GM23338 (cell line): ENCODE measurements at regions not wholly inside any gene's neighbourhood (a gene's known extent, or its start where the extent isn't known, plus 50 kb on each side); places are given as distances from the start of the nearest gene placed in this dataset.

Source experiments
- ATAC-seq: fragments of 200-7000 bp; cut with Tn5 transposase; 3 replicates; pipeline ENCODE4 v1.9.1; 2020
- DNase-seq: peaks from one replicate; pipeline ENCODE4 v3.0.0-alpha.2; 2015; ENCODE audit warnings: low spot score
- H2AFZ ChIP-seq: fragments of 200-600 bp; sonication (generic); 2 replicates; pipeline ENCODE4 v1.8.0; 2016; ENCODE audit warnings: antibody characterized with exemption, mild to moderate bottlenecking, moderate library complexity
- H3F3A ChIP-seq: fragments of 200-600 bp; sonication (generic); replicated peaks from 2 replicates; pipeline ENCODE4 v1.8.0; 2017; ENCODE audit warnings: antibody characterized with exemption, mixed run types, low read depth
- H3K27ac ChIP-seq: fragments of 200-600 bp; sonication (generic); 2 replicates; pipeline ENCODE4 v1.6.1; 2016; ENCODE audit warnings: low read depth
- H3K27me3 ChIP-seq: fragments of 200-600 bp; sonication (generic); 2 replicates; pipeline ENCODE4 v1.8.0; 2016; ENCODE audit warnings: mild to moderate bottlenecking, mixed run types, moderate library complexity; ENCODE audit not compliant: insufficient read depth
- H3K36me3 ChIP-seq: fragments of 200-600 bp; sonication (generic); 2 replicates; pipeline ENCODE4 v1.8.0; 2016; ENCODE audit warnings: mild to moderate bottlenecking; ENCODE audit not compliant: insufficient read depth
- H3K4me1 ChIP-seq: fragments of 200-600 bp; sonication (generic); 2 replicates; pipeline ENCODE4 v1.8.0; 2016; ENCODE audit warnings: mild to moderate bottlenecking, moderate library complexity; ENCODE audit not compliant: insufficient read depth
- H3K4me2 ChIP-seq: fragments of 200-600 bp; sonication (generic); 2 replicates; pipeline ENCODE4 v1.7.1; 2017; ENCODE audit warnings: mixed run types
- H3K4me3 ChIP-seq: fragments of 200-600 bp; sonication (generic); 2 replicates; pipeline ENCODE4 v1.6.1; 2016; ENCODE audit warnings: mixed run types
- H3K79me2 ChIP-seq: fragments of 200-600 bp; sonication (generic); replicated peaks from 2 replicates; pipeline ENCODE4 v1.8.0; 2017; ENCODE audit warnings: mild to moderate bottlenecking; ENCODE audit not compliant: insufficient read depth
- H3K9me2 ChIP-seq: fragments of 200-600 bp; sonication (generic); 2 replicates; pipeline ENCODE4 v1.8.0; 2017; ENCODE audit not compliant: insufficient read depth
- H4K20me1 ChIP-seq: fragments of 200-600 bp; sonication (generic); replicated peaks from 2 replicates; pipeline ENCODE4 v1.8.0; 2017; ENCODE audit warnings: mild to moderate bottlenecking; ENCODE audit not compliant: insufficient read depth
- H3K27ac Mint-ChIP-seq: 2 replicates; pipeline ENCODE4 v1.8.0; 2020; ENCODE audit warnings: inconsistent platforms, mild to moderate bottlenecking, moderate library complexity, mixed read lengths
- H3K27me3 Mint-ChIP-seq: 3 replicates; pipeline ENCODE4 v1.8.0; 2022; ENCODE audit warnings: low read depth, mild to moderate bottlenecking, moderate library complexity, mixed read lengths, inconsistent platforms; ENCODE audit not compliant: insufficient read depth, poor library complexity
- H3K36me3 Mint-ChIP-seq: 3 replicates; pipeline ENCODE4 v1.8.0; 2021; ENCODE audit warnings: low read depth, mild to moderate bottlenecking, inconsistent platforms, moderate library complexity, mixed read lengths
- H3K4me1 Mint-ChIP-seq: 3 replicates; pipeline ENCODE4 v1.8.0; 2020; ENCODE audit warnings: mild to moderate bottlenecking, inconsistent platforms, mixed read lengths
- H3K4me3 Mint-ChIP-seq: 3 replicates; pipeline ENCODE4 v1.8.0; 2021; ENCODE audit warnings: moderate library complexity, mild to moderate bottlenecking, inconsistent platforms, mixed read lengths
- H3K9me3 Mint-ChIP-seq: 3 replicates; pipeline ENCODE4 v1.8.0; 2020; ENCODE audit warnings: moderate library complexity, mild to moderate bottlenecking, inconsistent platforms, mixed read lengths
- CREB1 ChIP-seq: fragments of 250-450 bp; sonication (Bioruptor Pico); IDR thresholded peaks from 2 replicates; pipeline ENCODE4 v1.5.0; 2020; ENCODE audit warnings: low read depth, mild to moderate bottlenecking, moderate library complexity
- EZH2 ChIP-seq: fragments of 200-600 bp; sonication (generic); IDR thresholded peaks from one replicate; pipeline ENCODE4 v1.8.0; 2017; ENCODE audit warnings: antibody characterized with exemption, mild to moderate bottlenecking, low read depth; ENCODE audit not compliant: unreplicated experiment
- EZH2phosphoT487 ChIP-seq: fragments of 200-600 bp; sonication (generic); IDR thresholded peaks from one replicate; pipeline ENCODE4 v1.8.1; 2018; ENCODE audit warnings: antibody characterized with exemption; ENCODE audit not compliant: unreplicated experiment
- JUNB ChIP-seq: IDR thresholded peaks from one replicate; pipeline ENCODE4 v1.6.1; 2016; ENCODE audit warnings: antibody characterized with exemption; ENCODE audit not compliant: unreplicated experiment
- NANOG ChIP-seq: IDR thresholded peaks from 2 replicates; pipeline ENCODE4 v1.6.1; 2016; ENCODE audit warnings: antibody characterized with exemption, borderline replicate concordance
- POLR2AphosphoS5 ChIP-seq: IDR thresholded peaks from 2 replicates; pipeline ENCODE4 v1.6.1; 2016; ENCODE audit warnings: antibody characterized with exemption, low read depth
- STAT1 ChIP-seq: IDR thresholded peaks from one replicate; pipeline ENCODE4 v1.6.1; 2016; ENCODE audit warnings: antibody characterized with exemption; ENCODE audit not compliant: unreplicated experiment
- ZNF114 ChIP-seq: fragments of 250-450 bp; sonication (Bioruptor Pico); IDR thresholded peaks from 2 replicates; pipeline ENCODE4 v1.5.0; 2020; ENCODE audit warnings: mild to moderate bottlenecking, moderate library complexity
- ZNF331 ChIP-seq: fragments of 250-450 bp; sonication (Bioruptor Pico); IDR thresholded peaks from 2 replicates; pipeline ENCODE4 v1.5.0; 2020; ENCODE audit warnings: low read depth, mild to moderate bottlenecking, moderate library complexity
- TF ChIP-seq, protein P1 (sequence below), 2 experiments: fragments of 200-600 bp in 1 of 2; sonication (generic) in 1 of 2; conservative IDR thresholded peaks; 2 replicates each; pipeline versions ENCODE4 v1.5.1 to v1.6.1; 2016 to 2017; ENCODE audit warnings: antibody characterized with exemption in 2 of 2, low read depth in 2 of 2, mild to moderate bottlenecking in 2 of 2, moderate library complexity in 1 of 2
- TF ChIP-seq, protein P2 (sequence below): IDR thresholded peaks from one replicate; pipeline ENCODE4 v1.6.1; 2018; ENCODE audit warnings: antibody characterized with exemption; ENCODE audit not compliant: unreplicated experiment
- TF ChIP-seq, protein P3 (sequence below): fragments of 250-450 bp; sonication (Bioruptor Pico); IDR thresholded peaks from 2 replicates; pipeline ENCODE4 v1.5.0; 2020; ENCODE audit warnings: mild to moderate bottlenecking, moderate library complexity
- TF ChIP-seq, protein P4 (sequence below): IDR thresholded peaks from 2 replicates; pipeline ENCODE4 v1.6.1; 2016; ENCODE audit warnings: antibody characterized with exemption

DNA sequence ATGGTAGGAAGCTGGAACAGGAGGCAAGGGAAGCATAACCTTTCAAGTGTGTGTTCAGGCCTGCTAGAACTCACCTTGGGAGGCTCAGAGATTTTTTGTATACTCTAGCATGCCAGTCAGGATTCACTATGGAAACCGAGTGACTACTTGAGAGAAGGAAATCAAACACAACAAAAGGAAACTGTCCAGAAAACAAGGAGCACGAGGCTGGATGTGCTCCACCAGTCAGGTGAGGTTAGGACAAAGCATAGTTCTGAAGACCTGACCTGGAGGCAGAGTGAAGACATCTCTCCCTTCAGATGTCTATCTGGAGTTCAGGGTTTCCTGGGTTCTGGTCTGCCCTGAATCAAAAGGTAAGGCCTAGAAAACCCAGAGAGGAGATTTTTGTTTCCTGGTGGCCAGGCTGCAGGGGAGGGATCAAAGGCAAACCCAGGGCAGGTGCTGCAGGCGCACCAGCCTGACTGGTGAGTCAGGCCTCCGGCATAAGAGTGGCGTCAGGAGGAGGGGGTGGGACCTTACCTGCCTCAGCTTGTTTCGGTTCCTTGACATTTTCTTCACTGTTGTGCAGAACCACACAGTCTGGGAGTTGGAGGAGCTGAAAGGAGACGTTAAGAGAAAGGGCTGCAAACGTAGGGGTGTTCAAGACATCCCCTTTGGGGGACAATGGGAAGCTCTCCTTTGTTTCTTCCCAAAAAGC is 52.2 kb upstream of the OSBPL11 start:
- Mint-ChIP-seq H3K4me1 (peaks cover 15% of the 10 kb centered on the region), H3K27me3 (peaks cover 4% of the 10 kb centered on the region), H3K27ac (no peak overlapping the region), H3K36me3 (no peaks in the 10 kb centered on the region), H3K4me3 (no peak overlapping the region), H3K9me3 (peaks cover 4% of the 10 kb centered on the region)
- Histone ChIP-seq H3K27ac (no peak overlapping the region), H3K4me2 (no peak overlapping the region), H4K20me1 (no peaks in the 10 kb centered on the region), H3K79me2 (no peaks in the 10 kb centered on the region), H3F3A (no peaks in the 10 kb centered on the region), H3K27me3 (no peaks in the 10 kb centered on the region), H2AFZ (peak overlapping the region; percentile 66; the same call in 1 of the 2 replicates), H3K4me1 (no peaks in the 10 kb centered on the region), H3K36me3 (no peaks in the 10 kb centered on the region), H3K4me3 (no peak overlapping the region), H3K9me2 (no peaks in the 10 kb centered on the region)
- peak; percentile 30 for DNase-seq
- peak; percentile 75 for ATAC-seq
- TF ChIP-seq, protein P1, sequence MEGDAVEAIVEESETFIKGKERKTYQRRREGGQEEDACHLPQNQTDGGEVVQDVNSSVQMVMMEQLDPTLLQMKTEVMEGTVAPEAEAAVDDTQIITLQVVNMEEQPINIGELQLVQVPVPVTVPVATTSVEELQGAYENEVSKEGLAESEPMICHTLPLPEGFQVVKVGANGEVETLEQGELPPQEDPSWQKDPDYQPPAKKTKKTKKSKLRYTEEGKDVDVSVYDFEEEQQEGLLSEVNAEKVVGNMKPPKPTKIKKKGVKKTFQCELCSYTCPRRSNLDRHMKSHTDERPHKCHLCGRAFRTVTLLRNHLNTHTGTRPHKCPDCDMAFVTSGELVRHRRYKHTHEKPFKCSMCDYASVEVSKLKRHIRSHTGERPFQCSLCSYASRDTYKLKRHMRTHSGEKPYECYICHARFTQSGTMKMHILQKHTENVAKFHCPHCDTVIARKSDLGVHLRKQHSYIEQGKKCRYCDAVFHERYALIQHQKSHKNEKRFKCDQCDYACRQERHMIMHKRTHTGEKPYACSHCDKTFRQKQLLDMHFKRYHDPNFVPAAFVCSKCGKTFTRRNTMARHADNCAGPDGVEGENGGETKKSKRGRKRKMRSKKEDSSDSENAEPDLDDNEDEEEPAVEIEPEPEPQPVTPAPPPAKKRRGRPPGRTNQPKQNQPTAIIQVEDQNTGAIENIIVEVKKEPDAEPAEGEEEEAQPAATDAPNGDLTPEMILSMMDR (conservative IDR thresholded peaks at IDR 0.05; ENCODE audit: low read depth in 2 of 2), result no peak
- TF ChIP-seq, protein P2, sequence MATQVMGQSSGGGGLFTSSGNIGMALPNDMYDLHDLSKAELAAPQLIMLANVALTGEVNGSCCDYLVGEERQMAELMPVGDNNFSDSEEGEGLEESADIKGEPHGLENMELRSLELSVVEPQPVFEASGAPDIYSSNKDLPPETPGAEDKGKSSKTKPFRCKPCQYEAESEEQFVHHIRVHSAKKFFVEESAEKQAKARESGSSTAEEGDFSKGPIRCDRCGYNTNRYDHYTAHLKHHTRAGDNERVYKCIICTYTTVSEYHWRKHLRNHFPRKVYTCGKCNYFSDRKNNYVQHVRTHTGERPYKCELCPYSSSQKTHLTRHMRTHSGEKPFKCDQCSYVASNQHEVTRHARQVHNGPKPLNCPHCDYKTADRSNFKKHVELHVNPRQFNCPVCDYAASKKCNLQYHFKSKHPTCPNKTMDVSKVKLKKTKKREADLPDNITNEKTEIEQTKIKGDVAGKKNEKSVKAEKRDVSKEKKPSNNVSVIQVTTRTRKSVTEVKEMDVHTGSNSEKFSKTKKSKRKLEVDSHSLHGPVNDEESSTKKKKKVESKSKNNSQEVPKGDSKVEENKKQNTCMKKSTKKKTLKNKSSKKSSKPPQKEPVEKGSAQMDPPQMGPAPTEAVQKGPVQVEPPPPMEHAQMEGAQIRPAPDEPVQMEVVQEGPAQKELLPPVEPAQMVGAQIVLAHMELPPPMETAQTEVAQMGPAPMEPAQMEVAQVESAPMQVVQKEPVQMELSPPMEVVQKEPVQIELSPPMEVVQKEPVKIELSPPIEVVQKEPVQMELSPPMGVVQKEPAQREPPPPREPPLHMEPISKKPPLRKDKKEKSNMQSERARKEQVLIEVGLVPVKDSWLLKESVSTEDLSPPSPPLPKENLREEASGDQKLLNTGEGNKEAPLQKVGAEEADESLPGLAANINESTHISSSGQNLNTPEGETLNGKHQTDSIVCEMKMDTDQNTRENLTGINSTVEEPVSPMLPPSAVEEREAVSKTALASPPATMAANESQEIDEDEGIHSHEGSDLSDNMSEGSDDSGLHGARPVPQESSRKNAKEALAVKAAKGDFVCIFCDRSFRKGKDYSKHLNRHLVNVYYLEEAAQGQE, result no peak
- no peak for TF ChIP-seq NANOG
- TF ChIP-seq, protein P3, sequence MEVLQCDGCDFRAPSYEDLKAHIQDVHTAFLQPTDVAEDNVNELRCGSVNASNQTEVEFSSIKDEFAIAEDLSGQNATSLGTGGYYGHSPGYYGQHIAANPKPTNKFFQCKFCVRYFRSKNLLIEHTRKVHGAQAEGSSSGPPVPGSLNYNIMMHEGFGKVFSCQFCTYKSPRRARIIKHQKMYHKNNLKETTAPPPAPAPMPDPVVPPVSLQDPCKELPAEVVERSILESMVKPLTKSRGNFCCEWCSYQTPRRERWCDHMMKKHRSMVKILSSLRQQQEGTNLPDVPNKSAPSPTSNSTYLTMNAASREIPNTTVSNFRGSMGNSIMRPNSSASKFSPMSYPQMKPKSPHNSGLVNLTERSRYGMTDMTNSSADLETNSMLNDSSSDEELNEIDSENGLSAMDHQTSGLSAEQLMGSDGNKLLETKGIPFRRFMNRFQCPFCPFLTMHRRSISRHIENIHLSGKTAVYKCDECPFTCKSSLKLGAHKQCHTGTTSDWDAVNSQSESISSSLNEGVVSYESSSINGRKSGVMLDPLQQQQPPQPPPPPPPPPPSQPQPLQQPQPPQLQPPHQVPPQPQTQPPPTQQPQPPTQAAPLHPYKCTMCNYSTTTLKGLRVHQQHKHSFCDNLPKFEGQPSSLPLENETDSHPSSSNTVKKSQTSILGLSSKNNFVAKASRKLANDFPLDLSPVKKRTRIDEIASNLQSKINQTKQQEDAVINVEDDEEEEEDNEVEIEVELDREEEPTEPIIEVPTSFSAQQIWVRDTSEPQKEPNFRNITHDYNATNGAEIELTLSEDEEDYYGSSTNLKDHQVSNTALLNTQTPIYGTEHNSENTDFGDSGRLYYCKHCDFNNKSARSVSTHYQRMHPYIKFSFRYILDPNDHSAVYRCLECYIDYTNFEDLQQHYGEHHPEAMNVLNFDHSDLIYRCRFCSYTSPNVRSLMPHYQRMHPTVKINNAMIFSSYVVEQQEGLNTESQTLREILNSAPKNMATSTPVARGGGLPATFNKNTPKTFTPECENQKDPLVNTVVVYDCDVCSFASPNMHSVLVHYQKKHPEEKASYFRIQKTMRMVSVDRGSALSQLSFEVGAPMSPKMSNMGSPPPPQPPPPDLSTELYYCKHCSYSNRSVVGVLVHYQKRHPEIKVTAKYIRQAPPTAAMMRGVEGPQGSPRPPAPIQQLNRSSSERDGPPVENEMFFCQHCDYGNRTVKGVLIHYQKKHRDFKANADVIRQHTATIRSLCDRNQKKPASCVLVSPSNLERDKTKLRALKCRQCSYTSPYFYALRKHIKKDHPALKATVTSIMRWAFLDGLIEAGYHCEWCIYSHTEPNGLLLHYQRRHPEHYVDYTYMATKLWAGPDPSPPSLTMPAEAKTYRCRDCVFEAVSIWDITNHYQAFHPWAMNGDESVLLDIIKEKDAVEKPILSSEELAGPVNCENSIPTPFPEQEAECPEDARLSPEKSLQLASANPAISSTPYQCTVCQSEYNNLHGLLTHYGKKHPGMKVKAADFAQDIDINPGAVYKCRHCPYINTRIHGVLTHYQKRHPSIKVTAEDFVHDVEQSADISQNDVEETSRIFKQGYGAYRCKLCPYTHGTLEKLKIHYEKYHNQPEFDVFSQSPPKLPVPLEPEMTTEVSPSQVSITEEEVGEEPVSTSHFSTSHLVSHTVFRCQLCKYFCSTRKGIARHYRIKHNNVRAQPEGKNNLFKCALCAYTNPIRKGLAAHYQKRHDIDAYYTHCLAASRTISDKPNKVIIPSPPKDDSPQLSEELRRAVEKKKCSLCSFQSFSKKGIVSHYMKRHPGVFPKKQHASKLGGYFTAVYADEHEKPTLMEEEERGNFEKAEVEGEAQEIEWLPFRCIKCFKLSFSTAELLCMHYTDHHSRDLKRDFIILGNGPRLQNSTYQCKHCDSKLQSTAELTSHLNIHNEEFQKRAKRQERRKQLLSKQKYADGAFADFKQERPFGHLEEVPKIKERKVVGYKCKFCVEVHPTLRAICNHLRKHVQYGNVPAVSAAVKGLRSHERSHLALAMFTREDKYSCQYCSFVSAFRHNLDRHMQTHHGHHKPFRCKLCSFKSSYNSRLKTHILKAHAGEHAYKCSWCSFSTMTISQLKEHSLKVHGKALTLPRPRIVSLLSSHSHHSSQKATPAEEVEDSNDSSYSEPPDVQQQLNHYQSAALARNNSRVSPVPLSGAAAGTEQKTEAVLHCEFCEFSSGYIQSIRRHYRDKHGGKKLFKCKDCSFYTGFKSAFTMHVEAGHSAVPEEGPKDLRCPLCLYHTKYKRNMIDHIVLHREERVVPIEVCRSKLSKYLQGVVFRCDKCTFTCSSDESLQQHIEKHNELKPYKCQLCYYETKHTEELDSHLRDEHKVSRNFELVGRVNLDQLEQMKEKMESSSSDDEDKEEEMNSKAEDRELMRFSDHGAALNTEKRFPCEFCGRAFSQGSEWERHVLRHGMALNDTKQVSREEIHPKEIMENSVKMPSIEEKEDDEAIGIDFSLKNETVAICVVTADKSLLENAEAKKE (CRISPR knock-in tag), result no peak
- TF ChIP-seq POLR2AphosphoS5, result no peak
- no peak for TF ChIP-seq EZH2phosphoT487
- TF ChIP-seq, protein P4, sequence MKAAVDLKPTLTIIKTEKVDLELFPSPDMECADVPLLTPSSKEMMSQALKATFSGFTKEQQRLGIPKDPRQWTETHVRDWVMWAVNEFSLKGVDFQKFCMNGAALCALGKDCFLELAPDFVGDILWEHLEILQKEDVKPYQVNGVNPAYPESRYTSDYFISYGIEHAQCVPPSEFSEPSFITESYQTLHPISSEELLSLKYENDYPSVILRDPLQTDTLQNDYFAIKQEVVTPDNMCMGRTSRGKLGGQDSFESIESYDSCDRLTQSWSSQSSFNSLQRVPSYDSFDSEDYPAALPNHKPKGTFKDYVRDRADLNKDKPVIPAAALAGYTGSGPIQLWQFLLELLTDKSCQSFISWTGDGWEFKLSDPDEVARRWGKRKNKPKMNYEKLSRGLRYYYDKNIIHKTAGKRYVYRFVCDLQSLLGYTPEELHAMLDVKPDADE, result no peak
- TF ChIP-seq CREB1, result no peak
- no peak for TF ChIP-seq JUNB
- TF ChIP-seq ZNF114 (CRISPR knock-in tag), result no peak
- TF ChIP-seq EZH2, result no peak
- no peak for TF ChIP-seq STAT1
- no peak for TF ChIP-seq ZNF331 (CRISPR knock-in tag)
